ENCODE measurements at regions not wholly inside any gene's neighbourhood (a gene's known extent, or its start where the extent isn't known, plus 50 kb on each side); places are given as distances from the start of the nearest gene placed in this dataset.

- DNase-seq = no peak
These were observed 139.6 kb upstream of the TRIB2 start for GRCh38 chr2:12577091-12577490.

DNA sequence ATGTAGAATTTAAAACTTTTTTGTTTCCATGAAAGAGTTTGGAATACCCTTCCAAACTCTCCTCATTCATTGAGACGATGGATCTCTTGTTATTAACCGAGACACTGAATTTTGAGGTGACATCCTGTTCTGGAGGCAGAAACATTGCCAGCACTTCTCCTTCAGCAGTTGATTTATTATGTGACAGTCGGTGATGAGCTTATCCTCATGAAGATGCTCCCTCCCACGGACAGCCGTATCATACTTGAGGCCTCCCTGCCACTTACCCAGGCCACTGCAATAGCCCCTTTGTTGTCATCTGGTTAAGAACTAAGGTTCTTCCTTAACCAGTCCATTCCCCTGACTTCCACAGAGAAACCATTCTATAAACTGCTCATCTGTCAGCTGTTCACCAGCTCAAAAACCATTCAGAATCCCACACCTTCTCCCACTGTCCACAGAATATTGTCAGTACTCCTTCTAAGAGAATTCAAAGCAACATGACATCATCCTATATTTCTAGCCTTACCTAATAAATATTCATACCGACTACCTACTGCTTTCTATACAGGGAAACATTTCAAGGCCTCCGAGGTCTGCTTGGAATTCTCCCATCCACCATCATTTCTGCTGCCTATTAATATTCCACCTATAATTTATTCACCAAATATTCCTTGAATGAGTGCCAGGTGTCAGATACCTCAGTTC is 139.0 kb upstream of the TRIB2 start:
- no peak for DNase-seq

GRCh38 chr2:12579018-12579417 is 137.7 kb upstream of the TRIB2 start:
- DNase-seq = no peak

- no peak for DNase-seq
These were observed 132.4 kb upstream of the TRIB2 start for GRCh38 chr2:12584338-12584737.

- no peak for DNase-seq
These were observed 131.0 kb upstream of the TRIB2 start for GRCh38 chr2:12585784-12586183.

DNA sequence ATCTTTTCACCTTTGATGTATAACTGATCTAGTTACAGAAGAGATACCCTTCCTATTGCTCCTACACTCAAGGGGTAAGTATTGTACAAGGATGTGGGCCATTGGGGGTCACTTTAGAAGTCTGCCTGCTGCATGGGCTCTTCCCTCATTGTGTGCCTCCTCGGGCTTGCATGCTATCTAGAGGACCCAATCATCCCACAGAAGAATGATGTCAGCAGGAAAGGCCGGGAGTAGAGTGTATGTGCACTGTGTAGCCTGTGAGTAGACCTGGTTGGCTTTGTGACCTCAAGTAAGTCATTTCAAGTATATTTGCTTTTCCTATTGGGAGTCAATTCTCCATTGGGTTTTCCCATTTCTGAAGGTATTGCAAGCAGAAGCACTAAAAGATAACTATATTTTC is 129.5 kb upstream of the TRIB2 start:
- DNase-seq = no peak

GRCh38 chr2:12587729-12588522 is 128.8 kb upstream of the TRIB2 start:
- no peak for DNase-seq

DNA sequence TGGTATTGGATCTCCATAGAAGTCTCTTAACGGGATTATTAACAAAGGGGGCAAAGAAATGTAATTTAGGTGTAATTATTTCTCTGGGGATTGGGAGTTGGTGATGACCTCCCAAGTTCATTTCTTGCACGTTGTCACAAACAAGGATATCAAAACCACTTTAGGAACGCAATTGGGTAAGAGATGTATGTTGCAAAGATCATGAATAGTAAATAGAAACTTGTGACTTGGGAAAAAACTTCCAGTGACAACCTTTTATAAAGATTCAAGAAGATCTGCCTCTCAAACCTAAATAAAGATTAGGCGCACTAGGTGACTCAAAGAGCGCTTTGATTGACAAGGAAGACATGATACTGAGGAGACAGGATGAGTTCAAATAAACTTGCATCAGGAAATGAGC is 127.8 kb upstream of the TRIB2 start:
- no peak for DNase-seq

GRCh38 chr2:12589802-12590320 is 126.9 kb upstream of the TRIB2 start:
- DNase-seq = no peak

DNA sequence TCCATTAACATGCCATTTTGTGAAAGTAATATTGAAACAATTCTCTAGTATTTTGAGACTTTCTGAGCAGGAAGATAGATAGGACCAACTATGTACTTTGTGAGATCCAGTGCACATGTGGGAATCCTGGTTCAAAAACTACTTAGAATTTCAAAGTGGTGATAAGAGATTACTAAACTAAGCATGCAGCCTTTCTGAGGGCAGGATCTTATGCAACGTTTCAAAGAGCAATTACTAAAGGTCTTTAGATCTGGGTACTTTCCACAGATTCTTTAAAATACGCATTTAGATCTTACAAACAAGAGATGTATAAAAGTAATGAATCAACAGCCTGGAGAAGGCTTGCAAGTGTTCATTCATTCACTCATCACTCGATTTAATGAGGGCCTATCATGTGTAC is 124.4 kb upstream of the TRIB2 start:
- DNase-seq = no peak

DNA sequence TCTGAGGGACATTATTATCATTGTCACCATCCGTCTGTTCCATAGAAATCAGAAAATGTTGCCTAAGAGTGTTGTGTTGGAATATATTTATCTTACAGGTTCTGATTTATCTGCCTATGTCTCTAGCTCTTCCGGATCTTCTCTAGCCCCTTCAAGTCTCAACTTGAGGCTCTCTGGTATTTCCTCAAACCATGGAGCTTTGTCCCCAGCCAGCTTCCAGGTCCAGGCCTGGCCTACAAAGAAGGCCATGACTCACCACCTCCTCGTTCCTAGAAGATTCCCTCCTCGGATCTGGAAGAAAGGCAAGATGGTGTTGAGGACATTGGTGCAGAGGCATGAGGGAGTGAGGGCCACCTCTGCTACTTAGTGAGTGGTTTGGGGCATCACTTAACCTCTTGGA is 122.1 kb upstream of the TRIB2 start:
- no peak for DNase-seq

- no peak for DNase-seq
These were observed 120.0 kb upstream of the TRIB2 start for GRCh38 chr2:12596771-12597170.

GRCh38 chr2:12597610-12598009 is 119.1 kb upstream of the TRIB2 start:
- DNase-seq = no peak

DNA sequence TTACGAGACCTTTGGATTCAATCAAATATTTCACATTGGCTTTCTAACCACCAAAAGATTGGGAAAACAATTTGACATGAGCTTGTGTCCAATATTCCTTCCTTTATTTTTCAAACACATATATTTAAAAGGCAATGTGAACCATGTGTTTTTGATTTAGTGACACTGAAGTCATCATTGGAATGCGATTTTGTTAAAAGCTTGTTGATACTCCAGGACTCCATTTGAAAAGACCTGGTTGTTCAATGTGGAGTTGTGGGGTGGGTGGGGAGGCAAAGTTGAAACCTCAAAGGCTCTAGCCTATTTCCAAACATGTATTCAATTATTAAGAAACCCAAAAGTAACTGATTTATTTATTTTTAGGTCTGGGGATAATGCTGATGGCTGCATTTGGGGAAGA is 114.1 kb upstream of the TRIB2 start:
- DNase-seq = no peak

GRCh38 chr2:12603781-12604295 is 112.9 kb upstream of the TRIB2 start:
- DNase-seq = no peak

DNA sequence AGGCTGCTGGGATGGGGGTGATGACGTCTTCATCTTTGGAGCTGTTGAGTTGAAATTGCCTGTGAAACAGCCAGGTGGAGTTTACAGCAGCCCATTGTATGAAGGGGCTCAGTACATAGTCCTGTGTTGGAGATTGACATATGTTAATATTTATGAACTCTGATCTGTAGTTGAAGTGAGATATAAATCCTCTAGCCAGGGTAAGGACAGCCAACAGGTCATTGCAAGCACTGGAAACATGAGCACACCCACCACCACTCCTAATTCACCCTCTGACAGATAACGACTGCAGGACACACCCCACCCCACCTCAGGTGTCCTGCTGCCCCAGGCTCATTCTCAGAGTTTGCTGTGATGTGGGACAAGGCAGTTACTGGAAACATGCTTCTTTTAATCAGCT is 112.4 kb upstream of the TRIB2 start:
- no peak for DNase-seq

- DNase-seq = no peak
These were observed 111.4 kb upstream of the TRIB2 start for GRCh38 chr2:12605366-12605765.

DNA sequence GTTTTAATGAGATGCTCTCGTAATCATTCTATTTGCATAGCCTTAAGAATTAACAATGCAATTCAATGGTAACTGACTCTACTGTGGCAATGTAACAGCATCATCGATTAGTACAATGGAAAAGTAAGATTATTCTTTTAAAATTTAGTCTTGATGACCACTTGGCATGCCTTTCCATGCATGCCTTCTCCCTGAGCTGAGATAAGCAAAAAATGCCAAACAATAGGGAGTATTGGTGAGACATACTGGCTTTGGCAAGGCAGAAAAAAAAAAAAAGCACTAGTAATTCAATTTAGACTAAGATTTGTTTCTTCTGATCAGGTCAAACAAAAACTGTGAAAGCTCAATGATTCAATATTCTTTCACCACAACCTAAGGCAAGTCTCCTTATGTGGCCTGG is 110.8 kb upstream of the TRIB2 start:
- DNase-seq = no peak

- DNase-seq = no peak
These were observed 110.2 kb upstream of the TRIB2 start for GRCh38 chr2:12606472-12607000.

DNA sequence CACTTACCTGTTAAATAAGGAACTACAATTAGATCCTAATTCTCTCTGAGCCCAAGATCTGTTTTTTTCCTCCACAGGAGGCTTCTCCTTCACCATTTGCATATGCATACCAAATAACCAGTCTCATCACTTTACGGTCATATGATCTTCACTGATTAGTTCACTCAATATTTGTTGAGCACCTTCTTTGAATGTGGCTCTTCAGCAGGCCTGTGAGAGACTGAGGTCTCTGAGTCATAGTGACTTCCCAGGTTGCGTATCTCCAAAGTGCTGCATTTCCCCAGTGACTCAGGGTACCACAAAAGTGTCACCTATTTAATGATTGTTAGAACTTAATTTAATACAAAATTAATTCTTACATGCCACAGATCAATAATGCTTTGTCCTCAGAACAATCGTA is 108.8 kb upstream of the TRIB2 start:
- DNase-seq = no peak

DNA sequence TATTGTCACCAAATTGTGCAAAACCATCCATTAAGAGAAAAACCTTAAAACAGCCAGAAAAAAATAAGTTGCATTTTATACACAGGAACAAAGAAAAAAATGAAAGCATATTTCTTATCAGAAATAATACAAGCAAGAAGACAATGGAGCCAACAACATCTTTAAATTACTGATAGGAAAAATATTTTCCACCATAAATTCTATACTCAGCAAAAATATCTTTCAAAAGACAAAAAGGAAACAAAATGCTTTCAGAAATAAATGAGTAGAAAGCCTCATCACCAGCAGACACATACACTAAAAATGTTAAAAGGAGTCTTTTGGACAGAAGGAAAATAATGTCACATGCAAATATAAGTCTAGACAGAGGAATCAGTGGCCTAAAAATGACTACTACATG is 106.4 kb upstream of the TRIB2 start:
- no peak for DNase-seq

GRCh38 chr2:12612168-12612567 is 104.6 kb upstream of the TRIB2 start:
- no peak for DNase-seq

GRCh38 chr2:12612671-12613070 is 104.1 kb upstream of the TRIB2 start:
- DNase-seq = no peak

Measured in activated CD8-positive, alpha-beta memory T cell treated with anti-CD3 and anti-CD28 coated beads, Interleukin-2, amount 50 U/mL, for 4 hours (primary cell).